Mesendoderm (in vitro differentiated cells): ENCODE measurements at regions not wholly inside any gene's neighbourhood (a gene's known extent, or its start where the extent isn't known, plus 50 kb on each side); places are given as distances from the start of the nearest gene placed in this dataset.
"Not testable (repeated sequence)": the region's sequence is repeated elsewhere in the genome, so short reads cannot be mapped to it uniquely, and the experiment has no call there.

Experiments
- DNase-seq: peaks from one replicate; pipeline ENCODE4 v3.0.0; 2013
- H2AK5ac ChIP-seq: 2 replicates; pipeline ENCODE4 v1.6.1; 2013; ENCODE audit warnings: low read length, inconsistent platforms
- H2BK120ac ChIP-seq: 2 replicates; pipeline ENCODE4 v1.6.1; 2013; ENCODE audit warnings: low read depth, mild to moderate bottlenecking, low read length, moderate library complexity, mixed read lengths
- H2BK15ac ChIP-seq: replicated peaks from 2 replicates; pipeline ENCODE4 v1.6.1; 2013; ENCODE audit warnings: low read depth, mild to moderate bottlenecking, moderate library complexity
- H2BK5ac ChIP-seq: 2 replicates; pipeline ENCODE4 v1.6.1; 2013; ENCODE audit warnings: low read length, inconsistent platforms
- H3K18ac ChIP-seq: 2 replicates; pipeline ENCODE4 v1.6.1; 2013; ENCODE audit warnings: mild to moderate bottlenecking, low read length, mixed read lengths
- H3K23ac ChIP-seq: one replicate; pipeline ENCODE4 v1.6.1; 2013; ENCODE audit warnings: low read length
- H3K27ac ChIP-seq: 2 replicates; pipeline ENCODE4 v1.5.1; 2013; ENCODE audit warnings: low read depth, mild to moderate bottlenecking, inconsistent platforms, low read length, moderate library complexity
- H3K27me3 ChIP-seq: 2 replicates; pipeline ENCODE4 v1.6.1; 2013; ENCODE audit warnings: low read length, control low read depth, mild to moderate bottlenecking, inconsistent platforms; ENCODE audit not compliant: insufficient read depth, poor library complexity
- H3K36me3 ChIP-seq: 2 replicates; pipeline ENCODE4 v1.6.1; 2013; ENCODE audit warnings: low read length, inconsistent platforms; ENCODE audit not compliant: control insufficient read depth, insufficient read depth
- H3K4ac ChIP-seq: one replicate; pipeline ENCODE4 v1.6.1; 2013; ENCODE audit warnings: low read depth, mild to moderate bottlenecking, low read length, moderate library complexity
- H3K4me1 ChIP-seq: 2 replicates; pipeline ENCODE4 v1.6.1; 2013; ENCODE audit warnings: low read depth, low read length, inconsistent platforms; ENCODE audit not compliant: control insufficient read depth
- H3K4me2 ChIP-seq: 2 replicates; pipeline ENCODE4 v1.6.1; 2013; ENCODE audit warnings: low read length
- H3K4me3 ChIP-seq: 2 replicates; pipeline ENCODE4 v1.5.1; 2013; ENCODE audit warnings: mild to moderate bottlenecking, low read length
- H3K56ac ChIP-seq: one replicate; pipeline ENCODE4 v1.6.1; 2013; ENCODE audit warnings: low read length
- H3K79me1 ChIP-seq: 2 replicates; pipeline ENCODE4 v1.6.1; 2013; ENCODE audit warnings: low read length, inconsistent platforms
- H3K79me2 ChIP-seq: 2 replicates; pipeline ENCODE4 v1.6.1; 2013; ENCODE audit warnings: mild to moderate bottlenecking, low read length; ENCODE audit not compliant: control insufficient read depth, insufficient read depth
- H3K9ac ChIP-seq: 2 replicates; pipeline ENCODE4 v1.6.1; 2013; ENCODE audit warnings: low read length, inconsistent platforms
- H4K5ac ChIP-seq: one replicate; pipeline ENCODE4 v1.6.1; 2013; ENCODE audit warnings: low read length
- H4K8ac ChIP-seq: one replicate; pipeline ENCODE4 v1.6.1; 2013; ENCODE audit warnings: low read depth, mild to moderate bottlenecking, control low read depth, low read length, moderate library complexity
- WGBS: extraction: QIAGEN DNeasy Blood & Tissue Kit; methylation state at CpG from one replicate; pipeline ENCODE4 v1.1.7; 2013; ENCODE audit warnings: low lambda C conversion rate, missing lambda C conversion rate; ENCODE audit not compliant: insufficient coverage; ENCODE audit errors: extremely low coverage; 5-methylcytosine and 5-hydroxymethylcytosine counted together

DNA sequence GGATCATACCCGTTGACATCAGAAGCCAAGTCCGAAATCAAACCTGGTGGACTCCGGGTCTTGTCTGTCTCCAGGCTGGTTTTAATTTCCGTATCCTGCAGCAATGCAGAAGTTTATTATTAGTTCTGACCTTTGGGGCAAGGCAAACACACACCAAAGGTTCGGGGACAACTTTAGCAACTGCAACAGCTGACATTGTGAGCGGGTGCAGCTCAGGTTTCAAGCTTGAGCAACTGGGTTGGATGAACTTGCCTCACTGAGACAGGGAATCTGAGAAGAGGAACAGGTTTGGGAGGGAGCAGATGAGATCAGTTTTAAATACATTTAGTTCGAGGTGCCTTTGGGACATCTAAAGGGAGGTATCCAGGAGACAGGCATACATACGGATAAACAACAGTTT is 110.7 kb downstream of the GNL3L start:
- Histone ChIP-seq H2AK5ac (no peak overlapping the region), H3K79me1 (no peaks in the 10 kb centered on the region), H3K4ac (no peak overlapping the region), H2BK120ac (no peak overlapping the region), H3K4me2 (no peak overlapping the region), H3K4me3 (no peak overlapping the region), H3K4me1 (no peaks in the 10 kb centered on the region), H3K79me2 (no peaks in the 10 kb centered on the region), H4K8ac (no peak overlapping the region), H3K9ac (no peak overlapping the region), H3K56ac (peak overlapping the region; percentile 2), H4K5ac (no peak overlapping the region), H2BK5ac (no peak overlapping the region), H3K23ac (no peak overlapping the region), H3K18ac (no peak overlapping the region), H3K36me3 (no peaks in the 10 kb centered on the region), H3K27ac (no peak overlapping the region), H2BK15ac (no peak overlapping the region), H3K27me3 (no peaks in the 10 kb centered on the region)
- no CpG with 5 or more reads among the region's 8 CpGs for WGBS
- DNase-seq: peak; percentile 59

DNA sequence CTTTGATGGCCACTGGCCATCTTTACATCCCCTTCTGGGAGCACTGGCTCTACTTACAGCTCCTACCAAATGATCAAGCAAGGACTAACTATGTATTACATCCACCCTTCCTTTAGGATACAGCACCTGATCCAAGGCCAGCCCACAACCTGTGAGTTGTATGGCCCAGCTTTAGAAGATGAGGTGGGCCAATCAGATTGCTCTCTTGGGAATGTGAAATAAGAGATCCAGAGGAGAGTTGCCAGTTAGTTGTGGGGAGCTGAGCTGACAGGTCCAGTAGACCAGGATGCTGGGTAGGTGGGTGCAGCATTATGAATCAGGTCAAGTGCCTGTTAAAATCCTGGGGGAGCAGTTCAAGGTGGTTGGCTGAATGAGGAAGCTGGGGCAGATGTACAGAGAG is 111.5 kb downstream of the GNL3L start:
- no peak overlapping the region for H3K4me2 ChIP-seq
- H2BK5ac ChIP-seq: no peak overlapping the region
- H3K4ac ChIP-seq: no peak overlapping the region
- H3K27ac ChIP-seq: no peak overlapping the region
- no peak overlapping the region for H4K8ac ChIP-seq
- H3K79me2 ChIP-seq: no peaks in the 10 kb centered on the region
- no peak overlapping the region for H3K18ac ChIP-seq
- no peak overlapping the region for H3K9ac ChIP-seq
- DNase-seq: peak; percentile 19
- H3K56ac ChIP-seq: no peak overlapping the region
- no peaks in the 10 kb centered on the region for H3K4me1 ChIP-seq
- H3K23ac ChIP-seq: no peak overlapping the region
- no peak overlapping the region for H3K4me3 ChIP-seq
- no peak overlapping the region for H2AK5ac ChIP-seq
- no peak overlapping the region for H4K5ac ChIP-seq
- H2BK15ac ChIP-seq: no peak overlapping the region
- no peak overlapping the region for H2BK120ac ChIP-seq
- H3K79me1 ChIP-seq: no peaks in the 10 kb centered on the region
- H3K27me3 ChIP-seq: no peaks in the 10 kb centered on the region
- H3K36me3 ChIP-seq: no peaks in the 10 kb centered on the region

DNA sequence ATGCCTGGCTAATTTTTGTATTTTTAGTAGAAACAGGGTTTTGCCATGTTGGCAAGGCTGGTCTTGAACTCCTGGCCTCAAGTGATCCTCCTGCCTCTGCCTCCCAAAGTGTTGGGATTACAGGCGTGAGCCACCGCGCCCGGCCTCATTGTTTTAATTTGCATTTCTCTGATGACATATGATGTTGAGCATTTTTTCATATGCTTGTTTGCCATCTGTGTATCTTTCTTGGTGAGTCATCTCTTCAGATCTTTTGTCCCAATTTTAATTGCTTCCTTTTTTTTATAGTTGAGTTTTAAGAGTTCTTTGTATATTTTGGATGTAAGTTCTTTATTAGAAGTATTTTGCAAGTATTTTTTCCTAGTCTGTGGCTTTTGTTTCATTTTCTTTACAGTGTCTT is 117.6 kb downstream of the GNL3L start:
- not testable (repeated sequence) for H2BK5ac ChIP-seq, H2BK15ac ChIP-seq, H3K4me2 ChIP-seq, H4K8ac ChIP-seq, H3K4me3 ChIP-seq, H3K9ac ChIP-seq, H4K5ac ChIP-seq, H3K79me2 ChIP-seq, DNase-seq, H3K18ac ChIP-seq, H3K27ac ChIP-seq, H3K23ac ChIP-seq, H2BK120ac ChIP-seq, H2AK5ac ChIP-seq, H3K36me3 ChIP-seq, H3K56ac ChIP-seq, H3K27me3 ChIP-seq, H3K79me1 ChIP-seq, H3K4ac ChIP-seq, H3K4me1 ChIP-seq
- WGBS: no CpG with 5 or more reads among the region's 4 CpGs

GRCh38 chrX:54659547-54659946 is 129.5 kb downstream of the GNL3L start:
- no peaks in the 10 kb centered on the region for H3K79me2 ChIP-seq
- H3K4me3 ChIP-seq: no peak overlapping the region
- H2BK120ac ChIP-seq: no peak overlapping the region
- H4K5ac ChIP-seq: no peak overlapping the region
- H3K4me2 ChIP-seq: no peak overlapping the region
- no peak for DNase-seq
- no CpG with 5 or more reads among the region's 2 CpGs for WGBS
- no peak overlapping the region for H3K4ac ChIP-seq
- H3K36me3 ChIP-seq: no peaks in the 10 kb centered on the region
- no peak overlapping the region for H2BK5ac ChIP-seq
- no peak overlapping the region for H3K23ac ChIP-seq
- H3K9ac ChIP-seq: no peak overlapping the region
- H2AK5ac ChIP-seq: no peak overlapping the region
- H3K27ac ChIP-seq: no peak overlapping the region
- H4K8ac ChIP-seq: no peak overlapping the region
- H3K56ac ChIP-seq: no peak overlapping the region
- H3K18ac ChIP-seq: no peak overlapping the region
- no peak overlapping the region for H2BK15ac ChIP-seq
- no peaks in the 10 kb centered on the region for H3K27me3 ChIP-seq
- H3K4me1 ChIP-seq: no peaks in the 10 kb centered on the region
- H3K79me1 ChIP-seq: no peaks in the 10 kb centered on the region

- Histone ChIP-seq H3K18ac (no peak overlapping the region), H2BK5ac (no peak overlapping the region), H3K23ac (no peak overlapping the region), H4K8ac (no peak overlapping the region), H3K56ac (no peak overlapping the region), H3K79me1 (no peaks in the 10 kb centered on the region), H3K27ac (no peak overlapping the region), H3K4me2 (no peak overlapping the region), H3K27me3 (no peaks in the 10 kb centered on the region), H2BK120ac (no peak overlapping the region), H3K4ac (no peak overlapping the region), H2BK15ac (no peak overlapping the region), H3K79me2 (no peaks in the 10 kb centered on the region), H2AK5ac (no peak overlapping the region), H4K5ac (no peak overlapping the region), H3K9ac (no peak overlapping the region), H3K4me3 (no peak overlapping the region), H3K4me1 (no peaks in the 10 kb centered on the region), H3K36me3 (no peaks in the 10 kb centered on the region)
- WGBS: no CpG with 5 or more reads among the region's 1 CpG
- DNase-seq: no peak
Measured at GRCh38 chrX:54675762-54676161, 122.3 kb downstream of the ITIH6 start.

DNA sequence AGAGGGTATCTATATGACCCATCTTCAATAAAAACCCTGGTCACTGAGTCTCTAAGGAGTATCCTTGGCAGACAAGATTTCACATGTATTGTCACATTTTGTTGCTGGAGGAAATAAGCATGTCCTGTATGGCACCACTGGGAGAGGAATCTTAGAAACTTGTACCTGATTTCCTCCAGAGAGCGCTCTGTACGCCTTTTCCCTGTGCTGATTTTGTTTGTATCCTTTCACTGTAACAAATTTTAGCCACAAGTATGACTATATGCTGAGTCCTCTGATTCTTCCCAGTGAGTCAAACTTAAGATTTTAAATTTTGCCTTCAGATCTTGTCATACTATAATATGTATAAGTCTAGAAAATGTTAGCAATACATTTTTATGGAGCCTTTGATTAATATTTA is 102.8 kb downstream of the ITIH6 start:
- no peak overlapping the region for H3K27ac ChIP-seq
- H3K4ac ChIP-seq: no peak overlapping the region
- no peak overlapping the region for H4K8ac ChIP-seq
- H3K18ac ChIP-seq: no peak overlapping the region
- H3K79me1 ChIP-seq: no peaks in the 10 kb centered on the region
- no peak overlapping the region for H2BK120ac ChIP-seq
- no peaks in the 10 kb centered on the region for H3K4me1 ChIP-seq
- no peak overlapping the region for H2BK15ac ChIP-seq
- H2AK5ac ChIP-seq: no peak overlapping the region
- H2BK5ac ChIP-seq: no peak overlapping the region
- H3K4me3 ChIP-seq: no peak overlapping the region
- no CpG with 5 or more reads among the region's 2 CpGs for WGBS
- H3K56ac ChIP-seq: no peak overlapping the region
- H3K79me2 ChIP-seq: no peaks in the 10 kb centered on the region
- peak; percentile 7 for DNase-seq
- no peak overlapping the region for H3K4me2 ChIP-seq
- no peak overlapping the region for H3K9ac ChIP-seq
- H3K36me3 ChIP-seq: no peaks in the 10 kb centered on the region
- H4K5ac ChIP-seq: no peak overlapping the region
- H3K23ac ChIP-seq: no peak overlapping the region
- H3K27me3 ChIP-seq: no peaks in the 10 kb centered on the region
